Astrocyte of the cerebellum (primary cell): ENCODE measurements at regions not wholly inside any gene's neighbourhood (a gene's known extent, or its start where the extent isn't known, plus 50 kb on each side); places are given as distances from the start of the nearest gene placed in this dataset.

Experiments
- DNase-seq: peaks from one replicate; pipeline ENCODE4 v3.0.0-alpha.2; 2011; ENCODE audit warnings: low read depth
- H3K4me3 ChIP-seq: 2 replicates; pipeline ENCODE4 v1.5.1; 2011; ENCODE audit warnings: mild to moderate bottlenecking, low read depth, low read length, moderate library complexity
- CTCF ChIP-seq: IDR thresholded peaks from 2 replicates; pipeline ENCODE4 v1.5.1; 2012; ENCODE audit warnings: low read length, low read depth, moderate library complexity, mild to moderate bottlenecking; ENCODE audit errors: missing control alignments
- in situ Hi-C: cut with HindIII; loops from 2 replicates; pipeline ENCODE4 v1.10.0; 2017; ENCODE audit warnings: low sequenced_read_pairs

- in situ Hi-C loops = no loop called here
- DNase-seq = no peak
- no peak overlapping the region for H3K4me3 ChIP-seq
- no peak for TF ChIP-seq CTCF
These were observed 294.0 kb downstream of the SEC61B start for GRCh38 chr9:99515895-99516656.

- no peak for TF ChIP-seq CTCF
- in situ Hi-C loops = no loop called here
- no peak overlapping the region for H3K4me3 ChIP-seq
- no peak for DNase-seq
These were observed 294.6 kb downstream of the SEC61B start for GRCh38 chr9:99516657-99517049.

- DNase-seq = no peak
- H3K4me3 ChIP-seq = no peak overlapping the region
- in situ Hi-C loops = no loop called here
- no peak for TF ChIP-seq CTCF
These were observed 297.8 kb upstream of the NR4A3 start for GRCh38 chr9:99523838-99524237.

GRCh38 chr9:99531313-99531712, 290.4 kb upstream of the NR4A3 start:
- TF ChIP-seq CTCF = no peak
- in situ Hi-C loops = no loop called here
- DNase-seq = no peak
- no peak overlapping the region for H3K4me3 ChIP-seq

GRCh38 chr9:99533421-99533820, 288.3 kb upstream of the NR4A3 start:
- no peak for DNase-seq
- no peak overlapping the region for H3K4me3 ChIP-seq
- in situ Hi-C loops = no loop called here
- TF ChIP-seq CTCF = no peak

- in situ Hi-C loops = no loop called here
- TF ChIP-seq CTCF = no peak
- H3K4me3 ChIP-seq = no peak overlapping the region
- DNase-seq = no peak
These were observed 283.7 kb upstream of the NR4A3 start for GRCh38 chr9:99537996-99538395.
